ENCODE measurements at regions not wholly inside any gene's neighbourhood (a gene's known extent, or its start where the extent isn't known, plus 50 kb on each side); places are given as distances from the start of the nearest gene placed in this dataset.
"Not testable (repeated sequence)": the region's sequence is repeated elsewhere in the genome, so short reads cannot be mapped to it uniquely, and the experiment has no call there.

DNA sequence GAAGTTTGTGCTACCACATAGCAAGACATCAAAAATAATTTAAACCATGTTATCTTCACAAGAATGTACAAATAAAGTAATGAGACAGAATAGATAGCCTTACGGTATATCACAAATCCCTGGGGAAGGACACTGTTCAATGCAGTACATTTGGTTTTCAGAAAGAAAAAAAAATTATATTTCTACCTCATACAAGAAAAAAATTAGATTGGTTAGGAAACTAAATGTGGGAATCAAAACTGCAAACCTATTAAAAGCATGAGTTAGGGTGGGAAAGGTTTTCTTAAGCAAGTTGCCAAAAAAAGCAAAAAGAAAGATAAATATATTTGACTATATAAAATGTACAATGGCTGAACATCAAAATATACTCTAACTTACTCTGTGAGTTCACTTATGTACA lies 201.9 kb upstream of the NREP start:
- Mint-ChIP-seq H3K4me1 (ENCODE audit: low read depth) (no peaks in the 10 kb centered on the region), H3K27me3 (ENCODE audit: low read depth) (no peaks in the 10 kb centered on the region), H3K36me3 (ENCODE audit: insufficient read depth) (no peaks in the 10 kb centered on the region), H3K4me3 (no peak overlapping the region), H3K9me3 (no peaks in the 10 kb centered on the region)
- ATAC-seq (no peak), DNase-seq (no peak)

DNA sequence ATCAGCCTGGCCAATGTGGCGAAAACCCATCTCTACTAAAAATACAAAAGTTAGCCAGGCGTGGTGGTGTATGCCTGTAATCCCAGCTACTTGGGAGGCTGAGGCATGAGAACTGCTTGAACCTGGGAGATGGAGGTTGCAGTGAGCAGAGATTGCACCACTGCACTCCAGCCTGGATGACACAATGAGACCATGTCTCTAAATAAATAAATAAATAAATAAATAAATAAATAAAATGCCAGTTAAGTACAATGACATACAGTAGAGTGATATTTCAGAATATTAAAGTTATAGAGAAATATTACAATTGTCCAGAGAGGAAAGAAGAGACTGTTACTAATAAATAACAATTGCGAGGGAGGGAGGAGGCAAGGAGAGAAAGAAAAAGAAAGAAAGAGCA lies 199.8 kb upstream of the NREP start:
- H3K9me3 Mint-ChIP-seq; H3K27me3 Mint-ChIP-seq (ENCODE audit: low read depth); H3K4me1 Mint-ChIP-seq (ENCODE audit: low read depth); ATAC-seq; H3K36me3 Mint-ChIP-seq (ENCODE audit: insufficient read depth); DNase-seq; H3K4me3 Mint-ChIP-seq: not testable (repeated sequence)

DNA sequence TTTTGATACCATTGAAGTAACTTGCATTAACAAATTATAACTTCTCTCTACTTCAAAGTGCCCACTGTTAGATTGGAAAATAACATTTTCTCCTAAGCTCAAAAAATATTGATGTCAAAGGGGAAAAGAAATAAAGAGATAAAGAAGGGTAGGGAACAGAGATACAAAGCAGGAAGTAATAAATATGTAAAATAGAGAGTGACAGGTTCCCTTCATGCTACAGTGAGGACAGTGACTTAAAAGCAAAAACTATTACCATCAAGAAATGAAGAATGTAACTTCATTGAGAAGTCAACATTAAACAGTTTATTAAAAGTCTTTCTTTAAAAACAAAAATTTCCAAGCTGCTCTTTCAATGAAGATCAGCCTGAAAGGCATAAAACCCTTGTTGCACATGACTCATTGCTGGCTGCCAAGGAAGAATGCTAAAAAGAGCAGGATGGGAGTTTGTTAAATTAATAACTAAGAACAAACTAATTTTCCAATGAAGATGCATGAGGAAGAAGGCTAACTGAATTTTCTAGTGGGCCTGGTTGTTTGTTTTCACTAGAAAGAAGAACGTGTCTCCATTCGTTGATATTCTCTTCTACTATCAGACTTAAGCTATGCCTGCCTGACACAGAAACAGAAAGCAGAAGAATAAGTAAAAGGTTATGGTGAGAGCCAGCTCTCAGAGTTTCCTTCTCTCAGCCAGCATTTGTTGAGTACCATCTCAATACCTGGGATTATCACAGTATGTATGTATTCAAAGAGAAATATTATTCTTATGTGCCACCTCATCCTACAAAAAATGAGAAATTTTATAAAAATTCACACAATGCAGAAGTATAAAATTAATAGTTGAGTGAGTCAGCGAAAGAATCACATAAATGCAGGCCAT lies 197.8 kb upstream of the NREP start:
- no peaks in the 10 kb centered on the region for H3K36me3 Mint-ChIP-seq (ENCODE audit: insufficient read depth)
- no peak for ATAC-seq
- no peaks in the 10 kb centered on the region for H3K27me3 Mint-ChIP-seq (ENCODE audit: low read depth)
- H3K4me3 Mint-ChIP-seq, result no peak overlapping the region
- no peaks in the 10 kb centered on the region for H3K9me3 Mint-ChIP-seq
- no peak for DNase-seq
- H3K4me1 Mint-ChIP-seq (ENCODE audit: low read depth), result no peaks in the 10 kb centered on the region

DNA sequence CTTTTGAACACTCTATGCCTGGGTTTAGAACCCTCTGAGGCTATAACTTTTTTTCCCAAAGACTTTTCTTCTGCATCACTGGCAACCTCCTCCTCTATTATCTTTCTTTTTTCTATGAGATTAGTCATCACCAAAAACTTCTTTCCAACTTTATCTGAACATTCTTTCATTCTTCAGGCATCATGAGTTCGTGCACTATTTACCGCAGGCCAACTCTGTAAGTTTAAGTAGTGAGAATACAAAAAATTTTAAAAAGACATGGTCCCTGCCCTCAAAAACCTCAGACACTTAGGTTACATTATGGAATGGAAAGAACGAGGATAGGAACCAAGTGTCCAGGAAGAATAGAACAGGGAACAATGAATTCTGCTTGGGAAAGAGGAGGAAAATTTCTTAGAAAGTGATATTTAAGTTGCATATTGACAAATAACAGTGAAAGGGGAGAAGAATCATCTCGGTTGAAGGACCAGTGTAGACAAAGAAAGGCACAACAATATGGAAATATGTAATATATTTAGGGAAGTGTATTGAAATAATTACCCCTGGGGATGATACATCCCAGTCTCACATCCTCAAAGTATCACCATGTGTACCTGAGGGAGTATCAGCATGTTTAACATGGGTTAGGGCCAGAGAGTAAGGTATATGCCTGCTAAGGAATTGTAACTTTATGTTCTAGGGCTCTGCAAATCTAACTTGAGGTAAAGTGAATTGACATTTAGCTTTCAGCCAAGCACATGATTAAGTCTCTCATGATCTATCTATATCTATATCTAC lies 196.5 kb upstream of the NREP start:
- H3K4me1 Mint-ChIP-seq (ENCODE audit: low read depth), result no peaks in the 10 kb centered on the region
- H3K9me3 Mint-ChIP-seq, result no peaks in the 10 kb centered on the region
- H3K27me3 Mint-ChIP-seq (ENCODE audit: low read depth), result no peaks in the 10 kb centered on the region
- H3K36me3 Mint-ChIP-seq (ENCODE audit: insufficient read depth), result no peaks in the 10 kb centered on the region
- DNase-seq, result no peak
- ATAC-seq, result no peak
- no peak overlapping the region for H3K4me3 Mint-ChIP-seq

DNA sequence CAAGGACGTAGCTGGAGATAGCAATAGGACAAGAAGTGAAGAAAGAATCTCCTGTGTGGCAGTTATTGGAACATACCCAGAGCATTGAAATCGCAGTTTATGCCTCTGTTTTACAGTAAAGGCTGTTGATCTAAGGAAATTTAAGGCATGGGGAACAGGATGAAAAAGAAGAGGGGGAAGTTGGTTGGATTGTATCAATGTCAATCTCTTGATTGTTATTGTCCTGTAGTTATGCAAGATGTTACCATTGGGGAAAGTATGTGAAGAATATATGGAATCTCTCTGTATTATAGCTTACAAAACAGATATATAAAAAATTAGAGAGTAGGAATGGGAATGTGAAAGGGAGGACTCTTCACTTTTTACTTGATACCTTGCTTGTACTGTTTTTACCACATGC lies 195.6 kb upstream of the NREP start:
- H3K9me3 Mint-ChIP-seq, result no peaks in the 10 kb centered on the region
- H3K27me3 Mint-ChIP-seq (ENCODE audit: low read depth), result no peaks in the 10 kb centered on the region
- DNase-seq (no peak), ATAC-seq (no peak)
- H3K4me3 Mint-ChIP-seq, result no peak overlapping the region
- no peaks in the 10 kb centered on the region for H3K36me3 Mint-ChIP-seq (ENCODE audit: insufficient read depth)
- H3K4me1 Mint-ChIP-seq (ENCODE audit: low read depth), result no peaks in the 10 kb centered on the region

DNA sequence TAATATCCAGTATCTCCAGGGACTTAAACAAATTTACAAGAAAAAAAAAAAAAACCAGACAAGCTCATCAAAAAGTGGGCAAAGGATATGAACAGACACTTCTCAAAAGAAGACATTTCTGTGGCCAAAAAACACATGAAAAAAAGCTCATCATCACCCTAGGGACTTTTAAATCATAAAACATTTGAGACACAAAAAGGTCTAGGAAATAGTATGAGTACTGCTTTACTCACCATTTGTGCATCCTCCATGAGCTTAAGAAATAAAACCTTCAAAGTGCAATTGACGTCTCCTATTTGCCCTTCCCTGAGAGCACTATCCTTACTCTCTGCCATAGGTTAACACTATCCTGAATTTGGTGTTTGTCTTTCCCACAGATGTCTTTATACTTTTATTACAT lies 193.7 kb upstream of the NREP start:
- H3K4me1 Mint-ChIP-seq (ENCODE audit: low read depth), result no peaks in the 10 kb centered on the region
- H3K9me3 Mint-ChIP-seq, result no peaks in the 10 kb centered on the region
- no peak overlapping the region for H3K4me3 Mint-ChIP-seq
- no peak for ATAC-seq
- no peaks in the 10 kb centered on the region for H3K36me3 Mint-ChIP-seq (ENCODE audit: insufficient read depth)
- DNase-seq, result no peak
- peaks cover 2% of the 10 kb centered on the region for H3K27me3 Mint-ChIP-seq (ENCODE audit: low read depth)

DNA sequence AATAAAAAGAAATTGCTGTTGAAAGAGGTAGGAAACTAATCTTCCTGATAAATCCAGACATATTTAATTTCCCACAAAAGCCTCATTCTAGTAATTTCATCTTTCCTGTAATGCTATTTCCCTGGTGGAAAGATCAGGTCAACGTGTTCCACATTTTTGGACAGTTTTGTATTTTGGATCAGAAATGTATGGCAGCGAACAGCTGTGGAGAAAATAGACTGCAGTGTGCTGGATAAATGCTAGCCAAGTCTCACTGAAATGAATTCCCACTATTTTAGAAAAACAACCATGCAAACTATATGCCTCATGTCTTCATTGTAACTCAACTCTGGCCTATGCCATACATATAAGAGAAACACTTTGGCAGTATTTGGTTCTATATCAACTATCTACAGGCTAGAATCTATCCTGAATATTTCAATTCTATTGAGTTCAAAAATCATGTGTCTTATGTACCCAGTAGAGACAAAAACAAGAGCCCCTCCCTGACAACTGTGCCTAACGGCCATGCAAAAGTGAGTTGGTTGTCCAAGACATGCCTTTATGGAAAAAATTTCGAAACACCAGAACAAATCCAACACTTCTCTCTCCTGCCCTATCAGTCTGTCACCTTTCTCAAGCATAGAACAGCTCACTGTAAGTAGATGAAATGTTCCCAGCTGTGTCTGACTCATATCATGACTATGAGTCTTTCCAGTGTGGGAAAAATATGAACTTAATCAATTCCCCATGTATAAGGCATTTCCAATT lies 191.3 kb upstream of the NREP start:
- DNase-seq (no peak), ATAC-seq (no peak)
- Mint-ChIP-seq H3K4me1 (ENCODE audit: low read depth) (no peaks in the 10 kb centered on the region), H3K4me3 (no peak overlapping the region), H3K9me3 (no peaks in the 10 kb centered on the region), H3K27me3 (ENCODE audit: low read depth) (peaks cover 2% of the 10 kb centered on the region), H3K36me3 (ENCODE audit: insufficient read depth) (no peaks in the 10 kb centered on the region)

DNA sequence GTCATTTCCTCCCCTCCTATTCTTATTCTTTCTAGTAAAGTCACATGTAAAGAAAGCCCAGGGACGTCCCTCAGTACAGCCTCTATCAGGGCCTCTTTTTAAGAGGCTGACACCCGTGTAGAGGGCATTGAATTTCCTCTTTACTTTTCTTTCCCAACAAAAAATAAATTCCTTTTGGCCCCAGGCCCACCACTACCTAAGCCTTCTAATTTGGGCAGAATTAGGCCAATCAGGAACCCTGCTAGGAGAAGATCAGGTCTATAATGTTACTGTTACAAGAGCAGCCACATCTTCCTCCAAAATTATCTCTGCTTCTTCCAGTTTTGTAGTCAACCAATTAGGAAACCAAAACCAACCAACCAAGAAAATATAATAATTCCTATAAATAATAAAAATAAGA lies 189.6 kb upstream of the NREP start:
- no peak overlapping the region for H3K4me3 Mint-ChIP-seq
- DNase-seq (no peak), ATAC-seq (no peak)
- no peaks in the 10 kb centered on the region for H3K9me3 Mint-ChIP-seq
- H3K4me1 Mint-ChIP-seq (ENCODE audit: low read depth), result no peaks in the 10 kb centered on the region
- H3K27me3 Mint-ChIP-seq (ENCODE audit: low read depth), result peaks cover 2% of the 10 kb centered on the region
- H3K36me3 Mint-ChIP-seq (ENCODE audit: insufficient read depth), result no peaks in the 10 kb centered on the region

DNA sequence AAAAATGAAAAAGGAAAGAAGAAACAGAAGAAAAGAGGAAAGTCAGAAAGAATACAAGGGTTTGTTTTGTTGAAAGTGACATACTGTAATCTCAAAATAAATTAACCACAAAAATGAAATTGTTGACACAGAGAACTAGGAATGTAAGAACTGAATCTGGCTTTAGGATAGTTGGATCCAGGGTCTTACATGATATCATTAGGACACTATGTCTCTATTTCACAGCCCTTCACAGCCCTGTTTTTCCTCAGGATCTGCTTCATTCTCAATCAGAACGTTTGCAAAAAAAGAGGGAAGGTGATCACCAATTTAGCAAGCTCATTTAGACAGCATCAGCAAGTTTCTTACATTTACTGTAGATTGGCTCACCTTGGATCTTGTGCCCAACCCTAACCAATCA lies 188.5 kb upstream of the NREP start:
- DNase-seq, result no peak
- H3K36me3 Mint-ChIP-seq (ENCODE audit: insufficient read depth), result no peaks in the 10 kb centered on the region
- no peaks in the 10 kb centered on the region for H3K4me1 Mint-ChIP-seq (ENCODE audit: low read depth)

DNA sequence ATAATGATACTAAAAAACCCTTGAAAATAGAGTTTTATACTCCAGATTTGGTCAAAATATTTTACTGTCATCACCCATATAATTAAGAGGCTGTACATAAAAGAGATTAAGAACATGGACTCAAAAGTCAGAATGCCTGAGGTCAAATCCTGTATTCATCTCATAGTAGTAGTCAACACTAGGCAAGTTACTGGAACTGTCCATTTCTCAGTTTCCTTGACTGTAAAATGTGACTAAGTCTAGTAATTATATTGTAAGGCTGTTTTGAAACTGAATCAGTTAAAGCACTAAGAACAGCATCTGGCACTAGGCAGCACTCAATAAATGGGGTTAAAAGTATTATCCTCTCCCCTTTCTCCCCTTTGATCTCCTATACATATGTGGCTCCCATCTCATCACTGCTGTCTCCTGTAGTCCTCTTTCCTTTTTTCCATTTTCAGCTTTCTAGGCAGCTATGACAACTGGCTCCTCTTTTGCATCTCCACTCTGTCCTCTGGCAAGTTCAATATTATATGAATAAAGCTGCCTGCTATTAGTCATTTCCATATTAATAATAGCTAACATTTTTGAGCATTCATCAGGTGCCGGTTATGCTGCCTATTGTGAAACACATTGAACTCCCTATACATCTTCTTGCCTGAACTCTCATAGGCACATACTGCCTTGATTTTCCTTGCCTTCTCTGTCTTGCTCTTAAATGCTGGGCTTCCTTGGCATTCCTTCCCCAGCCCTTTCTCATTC lies 185.8 kb upstream of the NREP start:
- peaks cover 3% of the 10 kb centered on the region for H3K27me3 Mint-ChIP-seq (ENCODE audit: low read depth)

More for the DNA sequence above, 188.5 kb upstream of the NREP start:
- Mint-ChIP-seq H3K9me3 (no peaks in the 10 kb centered on the region), H3K4me3 (no peak overlapping the region), H3K27me3 (ENCODE audit: low read depth) (peaks cover 2% of the 10 kb centered on the region)
- ATAC-seq, result no peak

DNA sequence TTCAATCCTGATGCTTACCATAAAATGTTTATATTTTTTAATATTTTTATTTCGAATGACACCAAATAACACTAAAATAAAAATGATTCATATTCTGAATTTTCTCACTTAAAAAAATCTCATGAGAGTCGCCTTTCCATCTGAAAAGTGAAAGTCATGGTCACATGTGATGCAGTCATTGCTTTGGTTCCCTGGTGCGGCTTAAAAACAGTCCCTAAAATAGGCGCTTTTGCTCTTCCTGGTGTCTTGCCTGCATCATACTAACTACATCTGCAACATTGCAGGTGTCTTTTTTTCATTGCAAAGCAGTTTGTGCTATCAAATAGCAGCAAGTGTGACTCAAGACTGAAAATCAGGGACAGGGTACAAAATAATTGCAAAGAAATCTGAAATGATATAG lies 185.2 kb upstream of the NREP start:
- Mint-ChIP-seq H3K4me3 (no peak overlapping the region), H3K9me3 (no peaks in the 10 kb centered on the region), H3K36me3 (ENCODE audit: insufficient read depth) (no peaks in the 10 kb centered on the region), H3K4me1 (ENCODE audit: low read depth) (no peaks in the 10 kb centered on the region), H3K27me3 (ENCODE audit: low read depth) (peaks cover 3% of the 10 kb centered on the region)
- ATAC-seq (no peak), DNase-seq (no peak)

More for the DNA sequence above, 185.8 kb upstream of the NREP start:
- no peaks in the 10 kb centered on the region for H3K9me3 Mint-ChIP-seq
- DNase-seq (no peak), ATAC-seq (no peak)
- no peaks in the 10 kb centered on the region for H3K4me1 Mint-ChIP-seq (ENCODE audit: low read depth)
- no peaks in the 10 kb centered on the region for H3K36me3 Mint-ChIP-seq (ENCODE audit: insufficient read depth)
- no peak overlapping the region for H3K4me3 Mint-ChIP-seq

DNA sequence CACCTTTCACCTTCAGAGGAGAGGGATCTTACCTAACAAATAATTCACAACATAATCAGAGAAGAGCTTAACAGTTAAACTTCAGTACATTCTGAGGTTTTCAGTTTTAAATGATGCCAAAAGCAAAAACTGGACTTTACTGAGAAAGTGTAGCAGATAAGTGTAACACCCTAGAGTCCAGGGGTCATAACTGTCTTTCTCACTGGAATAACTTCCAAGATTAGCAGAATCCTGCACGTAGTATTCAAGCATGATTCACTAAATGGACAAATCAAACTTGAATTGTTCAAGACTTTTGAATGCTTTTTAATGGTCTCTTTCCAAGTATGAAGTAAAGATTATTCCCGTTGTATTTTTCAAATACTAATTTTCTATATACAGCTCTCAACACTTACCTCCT lies 180.1 kb upstream of the NREP start:
- DNase-seq (no peak), ATAC-seq (no peak)
- Mint-ChIP-seq H3K27me3 (ENCODE audit: low read depth) (peaks cover 1% of the 10 kb centered on the region), H3K4me1 (ENCODE audit: low read depth) (no peaks in the 10 kb centered on the region), H3K4me3 (no peak overlapping the region), H3K9me3 (no peaks in the 10 kb centered on the region), H3K36me3 (ENCODE audit: insufficient read depth) (no peaks in the 10 kb centered on the region)

DNA sequence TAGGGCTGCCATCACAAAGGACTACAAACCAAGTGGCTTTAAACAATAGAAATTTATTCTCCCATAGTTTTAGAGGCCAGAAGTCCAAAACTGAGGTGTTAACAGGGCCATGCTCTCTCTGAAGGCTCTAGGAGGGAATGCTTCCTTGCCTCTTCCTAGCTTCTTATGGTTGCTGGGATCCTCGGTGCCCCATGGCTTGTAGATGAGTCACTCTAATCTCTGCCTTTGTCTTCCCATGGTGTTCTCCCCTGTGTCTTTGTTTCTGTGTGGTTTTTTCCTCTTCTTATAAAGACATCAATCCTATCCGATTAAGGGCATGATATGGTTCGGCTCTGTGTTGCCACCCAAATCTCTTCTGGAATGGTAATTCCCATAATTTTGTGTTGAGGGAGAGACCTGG lies 178.8 kb upstream of the NREP start:
- Mint-ChIP-seq H3K9me3 (no peaks in the 10 kb centered on the region), H3K27me3 (ENCODE audit: low read depth) (peaks cover 1% of the 10 kb centered on the region), H3K4me3 (no peak overlapping the region), H3K4me1 (ENCODE audit: low read depth) (no peaks in the 10 kb centered on the region), H3K36me3 (ENCODE audit: insufficient read depth) (no peaks in the 10 kb centered on the region)
- no peak for DNase-seq
- no peak for ATAC-seq

DNA sequence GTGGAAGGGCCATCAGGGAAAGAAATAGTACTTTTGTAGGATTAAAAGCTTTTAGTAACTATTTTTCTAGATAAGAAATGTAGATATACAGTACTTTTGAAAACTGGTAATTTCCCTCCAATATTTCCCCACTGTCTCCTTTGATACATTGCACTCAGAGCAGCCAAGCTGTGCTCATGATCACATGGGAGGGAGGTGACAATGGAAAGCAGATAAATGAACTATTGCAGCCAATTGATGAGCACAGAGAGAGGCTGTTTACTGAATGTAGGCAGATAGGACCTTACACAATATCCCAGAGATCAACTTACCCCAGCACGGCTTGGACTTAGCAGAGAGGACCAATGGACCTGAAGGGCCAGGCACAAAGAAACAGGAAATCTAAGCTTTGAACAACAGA lies 178.0 kb upstream of the NREP start:
- peaks cover 1% of the 10 kb centered on the region for H3K27me3 Mint-ChIP-seq (ENCODE audit: low read depth)
- DNase-seq (no peak), ATAC-seq (no peak)
- H3K4me1 Mint-ChIP-seq (ENCODE audit: low read depth), result no peaks in the 10 kb centered on the region
- H3K36me3 Mint-ChIP-seq (ENCODE audit: insufficient read depth), result no peaks in the 10 kb centered on the region
- no peak overlapping the region for H3K4me3 Mint-ChIP-seq
- no peaks in the 10 kb centered on the region for H3K9me3 Mint-ChIP-seq

Data from activated T-cell treated with anti-CD3 and anti-CD28 coated beads, Interleukin-2, amount 50 U/mL, for 4 hours (primary cell).